Ovary (tissue), 1 donor: ENCODE measurements at regions not wholly inside any gene's neighbourhood (a gene's known extent, or its start where the extent isn't known, plus 50 kb on each side); places are given as distances from the start of the nearest gene placed in this dataset.

ENCODE experiments used
- EP300 ChIP-seq: sonication (generic); formaldehyde crosslinking; IDR thresholded peaks from one replicate; pipeline ENCODE4 v1.6.1; 2017; ENCODE audit warnings: antibody characterized with exemption
- POLR2A ChIP-seq: fragments of 450-650 bp; IDR thresholded peaks from one replicate; pipeline ENCODE4 v1.6.1; 2017; ENCODE audit warnings: antibody characterized with exemption, mild to moderate bottlenecking, moderate library complexity

- no peak for TF ChIP-seq POLR2A
- TF ChIP-seq EP300: no peak
These were observed 82.4 kb upstream of the SLC38A2 start for GRCh38 chr12:46454981-46455380.
